ENCODE measurements at regions not wholly inside any gene's neighbourhood (a gene's known extent, or its start where the extent isn't known, plus 50 kb on each side); places are given as distances from the start of the nearest gene placed in this dataset.

DNA sequence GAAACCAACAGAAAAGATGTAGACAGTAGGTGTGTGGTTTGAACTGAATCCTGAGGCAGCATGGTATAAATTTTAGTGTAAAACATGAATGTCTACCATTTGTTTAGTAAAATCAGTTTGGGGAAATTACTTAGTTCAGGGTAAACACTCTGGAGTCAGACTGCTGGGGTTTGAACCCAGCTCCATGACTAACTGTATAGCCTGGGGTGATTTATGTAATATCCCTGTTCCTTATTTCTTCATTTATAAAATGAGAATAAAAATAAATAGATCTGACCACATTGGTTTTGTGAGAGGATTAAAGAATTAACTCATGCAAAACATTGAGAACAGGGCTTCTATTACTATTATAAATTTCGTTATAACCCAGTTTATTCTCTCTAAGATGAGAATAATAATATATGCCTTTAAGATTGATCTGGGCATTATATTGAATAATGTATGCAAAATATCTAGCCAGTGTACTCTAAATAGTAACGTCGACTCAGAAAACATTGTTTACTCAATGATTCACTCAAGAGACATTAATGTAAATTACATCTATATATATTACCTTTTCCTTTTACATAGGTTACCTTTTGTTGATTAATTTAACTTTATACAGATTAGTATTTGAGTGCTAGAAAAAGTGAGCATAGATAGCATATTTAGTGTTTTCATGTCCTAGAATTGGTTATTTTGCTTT lies 120.6 kb upstream of the KCNJ16 start:
- Histone ChIP-seq H3K27me3 (ENCODE audit: insufficient read depth) (no peaks in the 10 kb centered on the region), H3K9ac (no peak overlapping the region), H3K9me2 (no peaks in the 10 kb centered on the region), H3K4me3 (ENCODE audit: low read depth in 2 of 2, low read length in 1 of 2) (no peak overlapping the region), H3F3A (replicated peaks; ENCODE audit: insufficient read depth) (no peaks in the 10 kb centered on the region), H3K4me1 (ENCODE audit: control insufficient read depth in 1 of 2, insufficient read depth in 2 of 2, low read depth in 1 of 2, low read length in 1 of 2) (no peaks in the 10 kb centered on the region), H3K79me2 (ENCODE audit: insufficient read depth) (no peaks in the 10 kb centered on the region), H3K27ac (ENCODE audit: low read depth in 2 of 2, low read length in 1 of 2) (no peak overlapping the region), H3K4me2 (no peak overlapping the region), H4K20me1 (ENCODE audit: insufficient read depth) (no peaks in the 10 kb centered on the region), H3K9me3 (no peaks in the 10 kb centered on the region), H2AFZ (ENCODE audit: low read depth) (no peak overlapping the region), H3K36me3 (replicated peaks in 1 of 2; ENCODE audit: control insufficient read depth in 1 of 2, insufficient read depth in 2 of 2, low read length in 1 of 2) (no peaks in the 10 kb centered on the region)
- TF ChIP-seq, protein P1, sequence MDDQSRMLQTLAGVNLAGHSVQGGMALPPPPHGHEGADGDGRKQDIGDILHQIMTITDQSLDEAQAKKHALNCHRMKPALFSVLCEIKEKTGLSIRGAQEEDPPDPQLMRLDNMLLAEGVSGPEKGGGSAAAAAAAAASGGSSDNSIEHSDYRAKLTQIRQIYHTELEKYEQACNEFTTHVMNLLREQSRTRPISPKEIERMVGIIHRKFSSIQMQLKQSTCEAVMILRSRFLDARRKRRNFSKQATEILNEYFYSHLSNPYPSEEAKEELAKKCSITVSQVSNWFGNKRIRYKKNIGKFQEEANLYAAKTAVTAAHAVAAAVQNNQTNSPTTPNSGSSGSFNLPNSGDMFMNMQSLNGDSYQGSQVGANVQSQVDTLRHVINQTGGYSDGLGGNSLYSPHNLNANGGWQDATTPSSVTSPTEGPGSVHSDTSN (IDR thresholded peaks at IDR 0.05), result no peak
- no peak for TF ChIP-seq FOXJ3 (CRISPR knock-in tag; IDR thresholded peaks at IDR 0.05)
- TF ChIP-seq RAD21 (IDR thresholded peaks at IDR 0.05; ENCODE audit: low read length), result no peak
- TF ChIP-seq RFX5 (IDR thresholded peaks at IDR 0.05; ENCODE audit: low read length), result no peak
- TF ChIP-seq NFIC (IDR thresholded peaks at IDR 0.05; ENCODE audit: borderline replicate concordance), result no peak
- TF ChIP-seq NRF1 (IDR thresholded peaks at IDR 0.05; ENCODE audit: low read depth, low read length), result no peak
- TF ChIP-seq RXRA (IDR thresholded peaks at IDR 0.05; ENCODE audit: borderline replicate concordance, low read depth), result no peak
- TF ChIP-seq, protein P2, sequence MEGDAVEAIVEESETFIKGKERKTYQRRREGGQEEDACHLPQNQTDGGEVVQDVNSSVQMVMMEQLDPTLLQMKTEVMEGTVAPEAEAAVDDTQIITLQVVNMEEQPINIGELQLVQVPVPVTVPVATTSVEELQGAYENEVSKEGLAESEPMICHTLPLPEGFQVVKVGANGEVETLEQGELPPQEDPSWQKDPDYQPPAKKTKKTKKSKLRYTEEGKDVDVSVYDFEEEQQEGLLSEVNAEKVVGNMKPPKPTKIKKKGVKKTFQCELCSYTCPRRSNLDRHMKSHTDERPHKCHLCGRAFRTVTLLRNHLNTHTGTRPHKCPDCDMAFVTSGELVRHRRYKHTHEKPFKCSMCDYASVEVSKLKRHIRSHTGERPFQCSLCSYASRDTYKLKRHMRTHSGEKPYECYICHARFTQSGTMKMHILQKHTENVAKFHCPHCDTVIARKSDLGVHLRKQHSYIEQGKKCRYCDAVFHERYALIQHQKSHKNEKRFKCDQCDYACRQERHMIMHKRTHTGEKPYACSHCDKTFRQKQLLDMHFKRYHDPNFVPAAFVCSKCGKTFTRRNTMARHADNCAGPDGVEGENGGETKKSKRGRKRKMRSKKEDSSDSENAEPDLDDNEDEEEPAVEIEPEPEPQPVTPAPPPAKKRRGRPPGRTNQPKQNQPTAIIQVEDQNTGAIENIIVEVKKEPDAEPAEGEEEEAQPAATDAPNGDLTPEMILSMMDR (IDR thresholded peaks at IDR 0.05), result no peak
- TF ChIP-seq EP300 (IDR thresholded peaks at IDR 0.05; ENCODE audit: borderline replicate concordance in 1 of 2, low read depth in 1 of 2, low read length in 1 of 2), result no peak
- ChIA-PET POLR2A (no interaction called here), CTCF (interaction anchor here (0.5 kb wide), 1 partner anchor 918 kb away, joined by 3 read pairs; no protein-coding TSS in a partner anchor)
- WGBS (ENCODE audit: low lambda C conversion rate), result 66% methylated on average over 3 of the region's 3 CpGs
- no peak for DNase-seq

DNA sequence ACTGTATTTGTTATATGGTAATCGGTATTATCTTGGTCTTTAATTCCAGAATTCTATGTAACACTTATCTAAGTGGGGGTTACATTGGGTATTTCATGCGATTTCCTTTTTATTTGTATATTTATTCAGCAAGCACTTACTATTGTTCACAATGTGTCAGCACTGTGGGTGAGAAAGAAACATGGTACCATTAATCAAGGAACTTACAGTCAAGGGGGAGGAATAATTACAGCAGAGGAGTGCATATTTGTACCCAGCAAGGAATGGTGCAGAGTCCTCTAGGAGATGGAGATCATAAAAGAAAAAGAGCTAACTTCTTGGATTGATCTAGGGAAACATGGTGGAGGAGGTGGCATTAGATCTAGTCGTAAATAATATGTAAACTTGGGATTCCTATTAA lies 117.0 kb upstream of the KCNJ16 start:
- H3K4me3 ChIP-seq (ENCODE audit: low read depth in 2 of 2, low read length in 1 of 2), result no peak overlapping the region
- H3K27ac ChIP-seq (ENCODE audit: low read depth in 2 of 2, low read length in 1 of 2), result no peak overlapping the region
- H3F3A ChIP-seq (replicated peaks; ENCODE audit: insufficient read depth), result no peaks in the 10 kb centered on the region
- no peak for DNase-seq
- H3K9ac ChIP-seq, result no peak overlapping the region
- no peaks in the 10 kb centered on the region for H3K36me3 ChIP-seq (replicated peaks in 1 of 2; ENCODE audit: control insufficient read depth in 1 of 2, insufficient read depth in 2 of 2, low read length in 1 of 2)
- H2AFZ ChIP-seq (ENCODE audit: low read depth), result no peak overlapping the region
- no peak overlapping the region for H3K4me2 ChIP-seq
- ChIA-PET CTCF (interaction anchor here (0.9 to 1.0 kb wide), 2 partner anchors 10 to 34 kb away, joined by 3 read pairs; no protein-coding TSS in a partner anchor), POLR2A (no interaction called here)
- H3K79me2 ChIP-seq (ENCODE audit: insufficient read depth), result no peaks in the 10 kb centered on the region
- TF ChIP-seq TCF12 (IDR thresholded peaks at IDR 0.05) (no peak), EP300 (IDR thresholded peaks at IDR 0.05; ENCODE audit: borderline replicate concordance in 1 of 2, low read depth in 1 of 2, low read length in 1 of 2) (no peak)
- TF ChIP-seq, protein P1 (IDR thresholded peaks at IDR 0.05), result no peak
- no peaks in the 10 kb centered on the region for H3K27me3 ChIP-seq (ENCODE audit: insufficient read depth)
- 56% methylated on average over 3 of the region's 3 CpGs for WGBS (ENCODE audit: low lambda C conversion rate)
- no peaks in the 10 kb centered on the region for H4K20me1 ChIP-seq (ENCODE audit: insufficient read depth)
- no peaks in the 10 kb centered on the region for H3K4me1 ChIP-seq (ENCODE audit: control insufficient read depth in 1 of 2, insufficient read depth in 2 of 2, low read depth in 1 of 2, low read length in 1 of 2)
- no peaks in the 10 kb centered on the region for H3K9me3 ChIP-seq
- H3K9me2 ChIP-seq, result no peaks in the 10 kb centered on the region

Measured in SK-N-SH (cell line).